ENCODE measurements at regions not wholly inside any gene's neighbourhood (a gene's known extent, or its start where the extent isn't known, plus 50 kb on each side); places are given as distances from the start of the nearest gene placed in this dataset.

GRCh38 chr12:105936496-105936895 lies 202.3 kb downstream of the NUAK1 start:
- DNase-seq = no peak

DNA sequence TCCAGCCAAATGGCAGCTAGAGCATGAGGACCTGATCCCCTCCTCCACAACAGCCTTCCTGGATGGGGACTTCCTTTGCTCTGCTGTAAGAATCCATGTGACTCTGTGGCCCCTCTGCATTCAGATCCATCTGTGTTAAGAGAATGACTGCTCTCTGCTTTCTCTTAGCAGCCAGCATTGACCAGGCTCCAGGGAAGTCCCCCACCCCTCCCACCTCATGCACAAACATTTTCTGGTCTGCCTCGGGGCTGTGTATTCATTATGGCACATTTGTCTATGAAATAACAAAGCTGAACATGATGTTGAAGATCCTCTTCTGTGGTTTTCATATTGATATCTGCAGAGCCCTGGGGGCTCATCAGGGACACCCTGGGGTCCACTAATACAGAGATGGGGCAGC lies 201.7 kb downstream of the NUAK1 start:
- DNase-seq = peak in 1 of 3 experiments; percentile 37

GRCh38 chr12:105939181-105939721 lies 199.5 kb downstream of the NUAK1 start:
- no peak for DNase-seq

DNA sequence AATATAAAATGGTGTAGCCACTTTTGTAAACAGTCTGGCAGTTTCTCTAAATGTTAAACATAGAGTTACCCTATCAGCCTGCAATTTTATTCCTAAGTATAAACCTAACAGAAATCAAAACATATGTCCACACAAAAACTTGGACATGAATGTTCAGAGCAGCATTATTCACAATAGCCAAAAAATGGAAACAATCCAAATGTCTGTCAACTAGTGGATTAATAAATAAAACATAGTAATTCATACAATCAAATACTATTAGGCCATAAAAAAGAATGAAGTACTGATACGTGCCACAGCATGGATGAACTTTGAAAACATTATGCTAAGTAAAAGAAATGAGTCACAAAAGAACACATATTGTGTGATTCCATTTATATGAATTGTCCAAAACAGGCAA lies 196.5 kb downstream of the NUAK1 start:
- DNase-seq = no peak

DNA sequence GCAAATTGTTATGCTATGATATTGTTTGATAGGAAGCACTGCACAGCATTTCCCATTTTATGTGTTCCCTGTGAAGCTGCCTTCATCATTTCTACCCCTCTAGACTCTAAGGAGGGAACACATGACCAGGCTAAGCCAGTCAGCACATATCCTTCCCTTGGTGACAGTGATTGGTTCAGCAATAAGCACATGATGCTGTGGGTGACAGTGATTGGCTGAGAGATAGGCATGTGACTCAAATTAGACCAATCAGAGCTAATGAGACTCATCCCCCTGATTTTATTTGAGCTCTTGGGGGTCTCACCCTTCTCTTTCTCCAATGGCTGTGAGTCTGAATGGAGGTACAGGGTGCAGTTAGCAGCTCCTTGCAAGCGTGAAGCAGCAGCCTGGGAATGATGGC lies 195.2 kb downstream of the NUAK1 start:
- DNase-seq = no peak

GRCh38 chr12:105944628-105945027 lies 194.1 kb downstream of the NUAK1 start:
- DNase-seq = no peak

DNA sequence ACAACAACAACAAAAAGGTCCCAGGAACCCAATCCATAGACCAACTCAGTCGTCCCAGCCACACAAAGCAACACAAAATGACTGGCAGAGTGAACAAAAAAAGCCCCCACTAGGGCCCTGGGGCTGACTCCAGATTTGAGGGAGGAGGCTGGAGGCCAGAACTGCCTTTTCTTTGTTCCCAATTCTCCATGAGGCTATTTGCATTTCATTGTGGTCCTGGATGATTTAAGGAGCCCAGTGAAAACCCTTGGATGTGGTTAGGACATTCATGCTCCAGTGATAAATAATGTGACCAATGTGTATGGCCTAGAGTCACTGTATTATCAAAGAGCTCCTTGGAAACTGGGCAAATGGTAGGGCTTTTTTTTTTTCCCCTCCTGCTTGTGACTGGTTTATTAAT lies 192.9 kb downstream of the NUAK1 start:
- DNase-seq = no peak

DNA sequence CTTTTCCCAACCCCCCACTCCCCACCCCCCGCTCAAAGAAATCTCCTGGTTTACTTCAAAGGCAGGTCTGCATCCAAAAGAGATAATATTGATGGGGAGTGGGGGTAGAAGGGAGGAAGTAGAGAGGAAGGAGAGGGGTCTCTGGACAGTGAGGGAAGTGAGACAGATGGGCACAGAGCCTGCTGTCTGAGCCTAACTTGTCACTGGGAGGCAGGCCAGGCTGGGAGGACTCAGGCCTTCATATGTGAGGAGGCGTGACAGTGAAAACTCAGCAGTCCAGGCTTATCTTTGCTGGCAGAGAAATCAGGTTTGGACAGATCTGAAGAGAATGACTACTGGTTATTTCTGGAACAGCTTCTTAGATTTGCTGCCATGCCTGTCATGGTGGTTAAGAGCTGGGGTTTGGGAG lies 192.3 kb downstream of the NUAK1 start:
- DNase-seq = no peak

- no peak for DNase-seq
Observed at GRCh38 chr12:105947906-105948305, 190.8 kb downstream of the NUAK1 start.

- DNase-seq = peak in 1 of 3 experiments; percentile 26
Observed at GRCh38 chr12:105948331-105948730, 190.4 kb downstream of the NUAK1 start.

DNA sequence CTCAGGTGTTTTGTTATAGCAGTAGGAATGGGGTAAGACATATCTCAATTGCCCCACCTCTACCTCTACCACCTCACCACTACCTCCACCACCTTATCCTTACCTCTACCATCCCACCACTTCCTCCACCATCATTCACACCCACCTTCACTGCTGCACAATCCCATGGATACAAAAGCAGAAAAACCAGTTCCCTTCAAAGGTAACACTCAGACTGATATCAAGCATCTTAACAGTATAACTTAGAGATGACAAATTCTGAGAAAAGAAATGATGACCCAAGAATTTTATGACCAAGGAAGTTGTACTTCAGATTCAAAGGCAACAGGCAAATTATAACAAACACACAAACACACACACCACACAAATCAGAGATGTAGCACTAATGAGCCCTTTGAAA lies 189.4 kb downstream of the NUAK1 start:
- no peak for DNase-seq

DNA sequence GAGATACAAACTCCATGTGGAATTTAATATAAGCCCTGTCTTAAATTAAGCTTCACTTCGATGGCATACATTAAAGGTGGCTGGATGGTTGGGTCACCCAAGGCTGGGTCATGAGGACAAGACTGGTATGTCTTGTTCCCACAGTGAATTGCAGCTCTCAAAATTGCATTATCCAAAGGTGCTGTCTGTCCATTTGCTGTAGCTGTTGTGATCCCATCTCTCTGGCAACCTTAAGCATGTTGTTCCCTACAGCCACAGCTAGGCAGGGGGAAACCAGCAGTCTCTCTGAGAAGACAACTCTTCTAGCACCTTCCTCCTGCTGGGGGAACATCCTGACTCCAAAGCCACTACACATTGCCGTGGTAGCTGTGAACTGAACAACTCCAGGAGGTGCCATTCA lies 187.0 kb downstream of the NUAK1 start:
- no peak for DNase-seq

- DNase-seq = no peak
Observed at GRCh38 chr12:105954951-105955931, 183.5 kb downstream of the NUAK1 start.

- DNase-seq = no peak
Observed at GRCh38 chr12:105955976-105956375, 182.8 kb downstream of the NUAK1 start.

- peak in 1 of 3 experiments; percentile 91 for DNase-seq
Observed at GRCh38 chr12:105956662-105957457, 181.9 kb downstream of the NUAK1 start.

DNA sequence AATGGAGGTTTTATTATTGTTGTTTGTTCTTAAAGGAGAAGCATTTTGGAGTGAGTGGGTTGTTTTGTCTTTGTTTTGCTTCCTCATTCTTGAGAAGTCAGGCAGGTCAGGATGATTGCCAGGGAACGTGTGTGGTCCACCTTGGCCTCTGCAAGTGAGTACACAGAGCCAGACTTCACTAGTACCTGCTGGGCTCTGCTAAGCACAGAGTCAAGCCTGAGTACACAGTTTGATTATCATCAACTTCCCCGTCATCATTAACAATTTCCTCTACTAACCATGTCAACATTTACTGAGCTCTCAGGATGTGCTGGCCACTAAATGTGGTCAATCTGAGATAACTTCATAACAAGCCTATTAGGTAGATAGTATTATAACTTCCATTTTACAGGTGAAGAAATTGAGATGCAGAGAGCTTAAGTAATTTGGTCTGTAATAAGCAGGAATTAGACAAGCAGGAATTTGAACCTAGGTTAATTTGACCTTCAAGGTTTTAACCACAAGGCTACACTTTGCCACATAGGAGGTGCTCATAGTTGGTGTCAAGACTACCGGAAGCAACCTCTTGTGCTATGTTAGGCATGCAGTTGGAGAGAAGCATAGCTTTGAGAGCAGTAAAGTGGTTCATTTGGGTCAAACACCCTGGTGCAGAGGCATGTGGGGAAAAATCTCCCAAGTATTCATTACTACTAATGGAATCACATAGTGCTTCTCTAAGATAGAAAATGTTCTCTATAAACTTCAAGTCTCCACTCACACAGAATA lies 178.3 kb downstream of the NUAK1 start:
- DNase-seq = no peak

- no peak for DNase-seq
Observed at GRCh38 chr12:105961821-105962671, 176.7 kb downstream of the NUAK1 start.

DNA sequence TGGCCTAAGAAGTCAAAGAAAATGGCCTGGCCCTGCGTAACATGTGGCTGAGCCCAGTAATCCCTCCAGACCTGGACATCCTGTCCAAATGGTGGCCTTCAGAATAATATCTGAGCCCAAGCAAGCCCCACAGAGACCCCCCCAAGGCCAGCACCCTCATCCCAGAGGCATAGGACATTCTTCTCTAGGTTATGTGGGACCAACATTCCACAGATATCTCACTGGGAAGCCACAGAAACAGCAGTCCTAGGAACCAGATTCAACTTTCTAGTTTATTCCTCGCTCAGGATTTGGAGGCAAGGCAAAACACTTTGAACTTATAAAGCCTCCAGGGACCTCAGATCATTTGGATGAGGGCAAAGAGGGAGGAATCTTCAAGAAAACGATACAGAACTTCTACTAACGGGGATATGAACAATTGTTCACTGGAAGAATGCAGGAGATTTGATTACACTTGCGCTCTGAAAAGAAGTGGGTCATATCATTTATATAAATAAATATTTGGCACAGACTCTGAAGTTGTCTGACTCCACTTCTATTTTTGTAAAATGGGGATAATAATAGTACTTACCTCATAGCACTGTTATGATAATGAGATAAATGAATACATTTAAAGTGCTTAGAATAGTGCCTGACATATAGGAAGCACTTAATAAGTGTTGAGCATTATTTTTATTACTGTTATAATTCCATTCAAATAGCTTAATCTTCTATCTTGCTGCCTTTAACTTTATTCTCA lies 171.5 kb downstream of the NUAK1 start:
- DNase-seq = no peak

- DNase-seq = no peak
Observed at GRCh38 chr12:105968025-105968424, 170.7 kb downstream of the NUAK1 start.

DNA sequence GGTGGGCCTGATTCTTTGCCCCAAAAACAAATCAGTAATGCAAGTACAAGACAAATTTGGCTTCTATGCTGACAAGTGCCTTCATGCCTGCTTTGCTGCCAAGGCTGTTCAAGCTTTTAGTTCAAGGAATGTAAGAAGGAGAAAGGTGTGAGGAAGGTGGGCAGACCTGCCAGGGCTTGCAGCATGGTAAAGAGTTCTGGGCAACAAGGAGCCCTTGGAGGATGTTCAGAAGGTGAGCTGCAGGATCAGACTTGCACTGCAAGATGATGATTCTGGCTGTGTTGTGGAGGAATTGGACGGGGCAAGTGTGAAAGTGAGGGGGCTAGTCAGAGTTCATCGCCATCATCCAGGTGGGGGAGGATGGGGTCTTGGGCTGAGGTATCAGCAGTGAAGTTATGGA lies 167.9 kb downstream of the NUAK1 start:
- no peak for DNase-seq

DNA sequence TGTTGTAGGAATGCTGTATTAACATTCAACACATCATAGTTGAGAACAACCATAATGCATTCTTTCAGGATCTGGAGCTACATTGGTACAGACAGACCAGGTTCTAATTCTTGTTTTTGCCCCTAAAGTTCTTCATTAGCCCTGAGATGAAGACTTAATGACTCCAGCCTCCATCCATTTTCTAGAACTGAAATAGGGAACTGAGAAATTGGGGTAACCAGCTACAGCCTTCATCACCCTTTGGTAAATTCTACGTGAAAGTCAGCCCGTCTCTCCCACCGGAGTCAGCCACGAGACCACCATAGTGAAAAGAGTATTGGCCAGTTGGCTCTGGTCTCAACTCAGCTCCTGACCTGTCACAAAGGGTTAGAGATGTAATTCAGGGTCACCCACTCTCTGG lies 164.0 kb downstream of the NUAK1 start:
- no peak for DNase-seq
